H1 (cell line): ENCODE measurements at regions not wholly inside any gene's neighbourhood (a gene's known extent, or its start where the extent isn't known, plus 50 kb on each side); places are given as distances from the start of the nearest gene placed in this dataset.

Experiments used
- CTCF ChIA-PET: fragments of 300-600 bp; sonication (Branson Sonifier 250); formaldehyde crosslinking; loops from one replicate; lab custom pipeline; 2021; ENCODE audit not compliant: partially characterized antibody; lab: Charles Lee
- POLR2A ChIA-PET: fragments of 300-600 bp; sonication (Branson Sonifier 250); formaldehyde crosslinking; loops from one replicate; lab custom pipeline; 2021; ENCODE audit warnings: inconsistent platforms; ENCODE audit not compliant: partially characterized antibody; lab: Charles Lee
- DNase-seq, 2 experiments: peaks; one replicate each; pipeline versions ENCODE4 v3.0.0 to v3.0.0-alpha.2; 2010 to 2022; ENCODE audit warnings: low spot score in 2 of 2, low read depth in 1 of 2, mixed read lengths in 1 of 2
- FAIRE-seq: peaks from 2 replicates; lab custom pipeline; 2011; peaks lifted over from hg19 to GRCh38; lab: Jason Lieb, UNC
- H2AFZ ChIP-seq: 2 replicates; pipeline ENCODE4 v1.8.1; 2012; ENCODE audit warnings: low read length, inconsistent platforms
- H2AK5ac ChIP-seq: 2 replicates; pipeline ENCODE4 v1.6.1; 2013; ENCODE audit warnings: low read depth, low read length
- H2BK120ac ChIP-seq: replicated peaks from 2 replicates; pipeline ENCODE3; 2013; ENCODE audit warnings: low read depth, low read length, inconsistent platforms
- H2BK12ac ChIP-seq: 2 replicates; pipeline ENCODE4 v1.6.1; 2013; ENCODE audit warnings: low read depth, low read length
- H2BK15ac ChIP-seq: 2 replicates; pipeline ENCODE4 v1.6.1; 2013; ENCODE audit warnings: low read length
- H2BK20ac ChIP-seq: 2 replicates; pipeline ENCODE4 v1.6.1; 2013; ENCODE audit warnings: low read length
- H2BK5ac ChIP-seq: 2 replicates; pipeline ENCODE4 v1.6.1; 2013; ENCODE audit warnings: low read depth, low read length
- H3K14ac ChIP-seq: 2 replicates; pipeline ENCODE4 v1.6.1; 2013; ENCODE audit warnings: inconsistent platforms; ENCODE audit not compliant: insufficient read length
- H3K18ac ChIP-seq: 2 replicates; pipeline ENCODE4 v1.6.1; 2013; ENCODE audit warnings: low read length; ENCODE audit errors: extremely low read depth
- H3K23ac ChIP-seq: 2 replicates; pipeline ENCODE4 v1.6.1; 2013; ENCODE audit warnings: inconsistent platforms; ENCODE audit not compliant: insufficient read length
- H3K23me2 ChIP-seq: 2 replicates; pipeline ENCODE4 v1.6.1; 2013; ENCODE audit warnings: low read depth, low read length
- H3K27ac ChIP-seq: 2 replicates; pipeline ENCODE4 v1.6.1; 2011; ENCODE audit warnings: low read depth, low read length, inconsistent platforms
- H3K27me3 ChIP-seq, 4 experiments: replicated peaks in 1 of 4; 1 replicate in 1 of 4; 2 replicates in 3 of 4; pipeline versions ENCODE4 v1.6.1 to v1.8.1; 2011 to 2013; ENCODE audit warnings: low read length in 3 of 4, mild to moderate bottlenecking in 3 of 4, inconsistent platforms in 2 of 4, mixed read lengths in 2 of 4, moderate library complexity in 1 of 4; ENCODE audit not compliant: control insufficient read depth in 3 of 4, insufficient read depth in 3 of 4; ENCODE audit errors: extremely low read depth in 1 of 4
- H3K36me3 ChIP-seq, 4 experiments: 2 replicates each; pipeline versions ENCODE4 v1.6.1 to v1.8.1; 2011 to 2013; ENCODE audit warnings: mild to moderate bottlenecking in 4 of 4, low read length in 3 of 4, moderate library complexity in 2 of 4, control low read depth in 1 of 4, inconsistent platforms in 1 of 4; ENCODE audit not compliant: insufficient read depth in 4 of 4, control insufficient read depth in 2 of 4
- H3K4ac ChIP-seq: replicated peaks from 2 replicates; pipeline ENCODE3; 2013; ENCODE audit warnings: low read length, low read depth, mixed read lengths, inconsistent platforms; ENCODE audit not compliant: insufficient read length
- H3K4me1 ChIP-seq, 4 experiments: replicated peaks in 1 of 4; 1 replicate in 1 of 4; 2 replicates in 3 of 4; pipeline versions ENCODE4 v1.6.1 to v1.8.1; 2011 to 2013; ENCODE audit warnings: low read length in 3 of 4, inconsistent platforms in 2 of 4, mixed read lengths in 1 of 4; ENCODE audit not compliant: insufficient read depth in 4 of 4, control insufficient read depth in 3 of 4
- H3K4me2 ChIP-seq, 2 experiments: 2 replicates each; pipeline versions ENCODE4 v1.6.1 to v1.8.1; 2011 to 2013; ENCODE audit warnings: low read depth in 2 of 2, low read length in 2 of 2, control low read depth in 1 of 2, inconsistent platforms in 1 of 2, mild to moderate bottlenecking in 1 of 2; ENCODE audit not compliant: insufficient read depth in 1 of 2
- H3K4me3 ChIP-seq, 4 experiments: fragments of 200-600, 300-600 bp in 1 of 4; sonication (generic), shearing (Covaris generic), sonication (Bioruptor Twin) in 1 of 4; 2 replicates each; pipeline versions ENCODE4 v1.5.1 to v1.8.1; 2011 to 2016; ENCODE audit warnings: low read length in 4 of 4, low read depth in 3 of 4, control low read depth in 2 of 4, inconsistent platforms in 2 of 4, mild to moderate bottlenecking in 2 of 4, mixed read lengths in 1 of 4, moderate library complexity in 1 of 4; ENCODE audit not compliant: insufficient read depth in 2 of 4; ENCODE audit errors: extremely low read depth in 1 of 4
- H3K56ac ChIP-seq: replicated peaks from 2 replicates; pipeline ENCODE3; 2013; ENCODE audit warnings: low read depth, mild to moderate bottlenecking, mixed read lengths, low read length, inconsistent platforms; ENCODE audit not compliant: insufficient read length
- H3K79me1 ChIP-seq: 2 replicates; pipeline ENCODE4 v1.6.1; 2013; ENCODE audit warnings: low read depth, low read length, control low read depth
- H3K79me2 ChIP-seq, 2 experiments: 2 replicates each; pipeline versions ENCODE4 v1.6.1 to v1.8.1; 2012 to 2013; ENCODE audit warnings: low read length in 2 of 2, mild to moderate bottlenecking in 2 of 2, inconsistent platforms in 1 of 2; ENCODE audit not compliant: insufficient read depth in 2 of 2, control insufficient read depth in 1 of 2
- H3K9ac ChIP-seq, 4 experiments: replicated peaks in 1 of 4; 1 replicate in 1 of 4; 2 replicates in 3 of 4; pipeline versions ENCODE4 v1.6.1 to v1.8.1; 2011 to 2013; ENCODE audit warnings: low read depth in 3 of 4, low read length in 3 of 4, control low read depth in 2 of 4, mild to moderate bottlenecking in 2 of 4, moderate library complexity in 2 of 4, inconsistent platforms in 1 of 4; ENCODE audit errors: extremely low read depth in 1 of 4
- H3K9me3 ChIP-seq, 2 experiments: 2 replicates each; pipeline versions ENCODE4 v1.6.1 to v1.8.1; 2012 to 2013; ENCODE audit warnings: mild to moderate bottlenecking in 2 of 2, moderate library complexity in 2 of 2, control low read depth in 1 of 2, inconsistent platforms in 1 of 2, low read depth in 1 of 2, low read length in 1 of 2, mixed read lengths in 1 of 2; ENCODE audit not compliant: insufficient read depth in 2 of 2
- H4K20me1 ChIP-seq, 2 experiments: replicated peaks in 1 of 2; 2 replicates each; pipeline versions ENCODE3 to v1.8.1; 2011 to 2013; ENCODE audit warnings: inconsistent platforms in 2 of 2, low read length in 2 of 2, mild to moderate bottlenecking in 1 of 2; ENCODE audit not compliant: insufficient read depth in 2 of 2, control insufficient read depth in 1 of 2
- H4K5ac ChIP-seq: 2 replicates; pipeline ENCODE4 v1.6.1; 2013; ENCODE audit warnings: low read length, low read depth, mixed read lengths, inconsistent platforms; ENCODE audit not compliant: insufficient read length
- H4K8ac ChIP-seq: 2 replicates; pipeline ENCODE4 v1.8.0; 2013; ENCODE audit warnings: mild to moderate bottlenecking, moderate library complexity, low read length, inconsistent platforms; ENCODE audit not compliant: insufficient read depth; ENCODE audit errors: extremely low read depth
- H4K91ac ChIP-seq: replicated peaks from 2 replicates; pipeline ENCODE3; 2013; ENCODE audit warnings: low read length, mixed read lengths, inconsistent platforms; ENCODE audit not compliant: insufficient read length

- H3K9ac ChIP-seq: no peak overlapping the region
- ChIA-PET POLR2A (interaction anchor here (0.7 kb wide), 1 partner anchor 11 kb away, joined by 3 read pairs; no protein-coding TSS in a partner anchor), CTCF (no interaction called here)
- H3K4me2 ChIP-seq: no peak overlapping the region
- no peak overlapping the region for H4K8ac ChIP-seq
- H4K20me1 ChIP-seq: peaks cover 0 to 1% of the 10 kb centered on the region in 2 experiments
- no peak overlapping the region for H3K27ac ChIP-seq
- H3K4me1 ChIP-seq: peaks cover 8 to 26% (median 16%) of the 10 kb centered on the region in 4 experiments
- no peak overlapping the region for H4K5ac ChIP-seq
- no peak overlapping the region for H3K4ac ChIP-seq
- H3K18ac ChIP-seq: no peak overlapping the region
- H3K4me3 ChIP-seq: no peak overlapping the region
- H2BK20ac ChIP-seq: no peak overlapping the region
- H2AFZ ChIP-seq: no peak overlapping the region
- peaks cover 2% of the 10 kb centered on the region; the same call in 1 of the 2 replicates for H3K79me1 ChIP-seq
- no peak overlapping the region for H3K14ac ChIP-seq
- H3K23me2 ChIP-seq: no peaks in the 10 kb centered on the region
- no peak for FAIRE-seq
- H3K9me3 ChIP-seq: no peaks in the 10 kb centered on the region
- peaks cover 0 to 6% of the 10 kb centered on the region in 2 experiments; a peak in 1 of 4 replicates for H3K79me2 ChIP-seq
- no peak overlapping the region for H2AK5ac ChIP-seq
- H3K27me3 ChIP-seq: no peaks in the 10 kb centered on the region
- H3K36me3 ChIP-seq: no peaks in the 10 kb centered on the region
- H3K23ac ChIP-seq: no peak overlapping the region
- no peak overlapping the region for H2BK5ac ChIP-seq
- no peak for DNase-seq
- no peak overlapping the region for H2BK120ac ChIP-seq
- no peak overlapping the region for H2BK15ac ChIP-seq
- H3K56ac ChIP-seq: no peak overlapping the region
- no peak overlapping the region for H4K91ac ChIP-seq
- no peak overlapping the region for H2BK12ac ChIP-seq
Measured at GRCh38 chr6:22150368-22151035, 146.3 kb downstream of the PRL start.
